ENCODE measurements at regions not wholly inside any gene's neighbourhood (a gene's known extent, or its start where the extent isn't known, plus 50 kb on each side); places are given as distances from the start of the nearest gene placed in this dataset.
"Not testable (repeated sequence)": the region's sequence is repeated elsewhere in the genome, so short reads cannot be mapped to it uniquely, and the experiment has no call there.

DNA sequence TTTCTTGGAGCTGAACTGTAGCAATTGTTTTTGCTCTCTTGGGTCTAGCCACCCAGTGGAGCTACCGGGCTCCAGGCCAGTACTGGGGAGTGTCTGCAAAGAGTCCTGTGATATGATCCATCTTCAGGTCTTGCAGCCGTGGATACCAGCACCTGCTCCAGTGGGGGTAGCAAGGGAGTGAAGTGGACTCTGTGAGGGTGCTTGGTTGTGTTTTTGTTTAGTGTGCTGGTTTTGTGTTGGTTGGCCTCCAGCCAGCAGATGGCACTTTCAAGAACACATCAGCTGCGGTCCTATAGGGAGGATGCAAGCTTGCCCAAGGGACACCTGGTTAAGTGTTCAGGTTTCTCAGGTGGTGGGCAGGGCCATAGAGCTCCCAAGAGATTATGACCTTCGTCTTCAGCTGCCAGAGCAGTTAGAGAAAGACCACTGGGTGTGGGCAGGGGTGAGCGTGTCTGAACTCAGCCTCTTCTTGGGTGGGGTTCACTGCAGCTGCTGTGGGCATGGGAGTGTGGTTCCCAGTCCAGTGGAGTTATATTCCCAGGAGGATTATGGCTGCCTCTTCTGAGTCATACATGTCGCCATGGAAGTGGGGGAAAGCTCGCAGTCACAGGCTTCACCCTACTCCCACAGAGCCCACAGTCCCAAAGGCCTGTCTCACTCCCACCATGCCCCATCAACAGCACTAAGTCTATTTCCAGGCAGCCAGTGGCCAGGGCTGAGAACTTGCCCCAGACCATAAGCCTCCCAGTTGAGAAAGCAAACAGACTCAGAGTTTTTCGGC lies 811.6 kb downstream of the GLUD2 start:
- DNase-seq (ENCODE audit: low read depth): no peak

DNA sequence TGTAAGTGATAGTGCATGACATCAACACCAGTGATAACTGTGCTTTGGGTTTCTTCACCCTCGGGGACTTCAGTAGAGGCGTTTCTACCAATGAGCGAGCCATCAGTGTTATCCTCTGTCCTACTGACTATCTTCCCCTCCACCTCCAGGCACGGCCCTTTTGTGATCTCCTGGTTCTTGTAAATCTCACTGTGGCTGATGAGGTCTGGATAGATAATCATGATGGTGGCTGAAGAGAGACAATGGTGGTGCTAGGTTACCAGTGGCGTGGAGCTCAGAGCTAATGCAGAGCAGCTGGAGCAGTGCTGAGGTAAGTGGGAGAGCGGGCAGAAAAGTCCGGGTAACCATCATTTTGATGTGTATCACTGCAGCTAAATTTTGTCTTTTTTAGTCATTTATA lies 816.6 kb downstream of the GLUD2 start:
- no peak for DNase-seq (ENCODE audit: low read depth)

DNA sequence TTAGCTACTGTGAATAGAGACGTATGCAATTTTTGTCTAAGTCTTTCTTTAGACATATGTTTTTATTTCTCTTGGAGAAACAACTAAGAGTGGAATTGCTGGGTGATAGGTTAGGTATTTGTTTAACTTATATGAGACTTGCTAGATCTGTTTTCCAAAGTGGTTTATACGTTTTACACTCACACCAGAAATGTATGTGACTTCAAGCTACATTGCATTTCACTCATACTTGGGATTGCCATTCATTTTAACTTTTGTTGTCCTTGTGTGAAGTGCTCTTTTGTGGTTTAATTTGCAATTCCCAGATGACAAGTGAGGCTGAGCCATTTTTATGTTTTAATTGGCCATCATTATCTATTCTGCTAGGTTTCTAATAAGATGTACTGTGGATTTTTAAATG lies 817.2 kb downstream of the GLUD2 start:
- no peak for DNase-seq (ENCODE audit: low read depth)

DNA sequence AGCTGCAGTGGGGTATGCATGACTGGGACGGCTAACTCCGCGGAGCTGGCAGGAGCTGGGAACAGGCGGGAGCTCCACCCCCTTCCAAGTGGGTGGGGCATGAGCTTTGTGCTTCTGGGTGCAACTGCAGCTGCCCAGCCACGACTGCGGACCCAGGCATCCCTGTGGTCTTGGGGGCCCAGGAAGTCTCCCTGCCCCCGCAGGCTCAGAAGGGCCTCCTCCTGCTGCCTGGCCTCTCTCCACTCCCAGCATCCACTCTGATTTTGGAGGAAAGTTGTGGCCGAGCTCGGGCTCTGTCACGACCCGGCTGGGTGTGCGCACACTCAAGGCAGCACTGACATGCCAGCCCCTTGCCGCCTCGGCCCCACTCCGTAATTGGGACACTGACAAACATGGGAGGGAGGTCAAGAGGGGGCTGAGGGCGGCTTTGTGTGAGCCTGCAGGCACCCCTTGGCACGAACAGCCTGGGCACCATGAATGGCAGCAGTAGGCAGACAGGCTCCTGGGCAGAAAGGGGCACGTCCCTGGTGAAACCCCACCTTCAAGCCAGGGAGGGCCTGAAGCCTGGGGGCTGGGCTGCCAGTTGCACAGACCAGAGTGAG lies 822.6 kb downstream of the GLUD2 start:
- no peak for DNase-seq (ENCODE audit: low read depth)

DNA sequence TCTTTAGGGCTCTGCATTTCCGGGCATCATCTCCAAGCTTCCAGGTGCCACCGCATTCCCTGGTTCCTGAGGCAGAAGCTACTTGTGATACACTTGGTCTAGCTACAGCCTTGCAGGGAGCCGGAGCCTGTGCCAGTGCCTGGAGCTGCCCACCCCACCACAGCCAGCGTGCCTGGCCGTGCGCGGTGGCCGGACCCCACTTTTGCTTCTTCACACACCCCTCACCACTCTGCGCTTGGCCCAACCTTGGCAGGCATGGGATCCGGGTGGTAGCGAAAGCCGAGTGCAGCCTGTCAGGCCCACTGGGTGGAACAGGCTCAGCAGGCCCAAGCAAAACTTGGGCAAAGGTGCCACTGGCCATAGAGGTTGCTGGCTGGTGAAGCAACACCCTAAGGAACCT lies 823.7 kb downstream of the GLUD2 start:
- no peak for DNase-seq (ENCODE audit: low read depth)

DNA sequence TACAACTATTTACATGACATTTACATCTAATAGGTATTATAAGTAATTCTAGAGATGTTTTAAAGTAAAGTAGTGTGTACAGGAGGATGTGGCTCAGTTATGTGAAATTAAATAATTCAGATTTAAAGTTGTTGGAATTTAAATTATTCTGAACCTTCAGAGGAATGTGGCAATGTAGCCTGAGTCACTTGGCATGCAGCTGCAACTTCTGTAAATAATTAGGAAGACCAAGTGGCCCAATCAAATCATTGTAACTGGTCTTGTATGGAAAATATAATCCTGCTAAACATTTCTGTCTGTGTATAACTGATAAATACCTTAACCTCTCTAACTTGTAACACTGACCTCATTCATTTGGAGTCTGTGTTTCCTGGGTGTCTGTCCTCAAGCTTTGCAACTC lies 828.9 kb downstream of the GLUD2 start:
- peak; percentile 77 for DNase-seq (ENCODE audit: low read depth)

DNA sequence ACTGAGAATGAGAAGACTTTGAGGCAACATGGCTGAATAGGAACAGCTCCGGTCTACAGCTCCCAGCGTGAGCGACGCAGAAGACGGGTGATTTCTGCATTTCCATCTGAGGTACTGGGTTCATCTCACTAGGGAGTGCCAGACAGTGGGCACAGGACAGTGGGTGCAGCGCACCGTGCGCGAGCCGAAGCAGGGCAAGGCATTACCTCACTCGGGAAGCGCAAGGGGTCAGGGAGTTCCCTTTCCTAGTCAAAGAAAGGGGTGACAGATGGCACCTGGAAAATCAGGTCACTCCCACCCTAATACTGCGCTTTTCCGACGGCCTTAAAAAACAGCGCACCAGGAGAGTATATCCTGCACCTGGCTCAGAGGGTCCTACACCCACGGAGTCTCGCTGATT lies 829.9 kb downstream of the GLUD2 start:
- not testable (repeated sequence) for DNase-seq (ENCODE audit: low read depth)

DNA sequence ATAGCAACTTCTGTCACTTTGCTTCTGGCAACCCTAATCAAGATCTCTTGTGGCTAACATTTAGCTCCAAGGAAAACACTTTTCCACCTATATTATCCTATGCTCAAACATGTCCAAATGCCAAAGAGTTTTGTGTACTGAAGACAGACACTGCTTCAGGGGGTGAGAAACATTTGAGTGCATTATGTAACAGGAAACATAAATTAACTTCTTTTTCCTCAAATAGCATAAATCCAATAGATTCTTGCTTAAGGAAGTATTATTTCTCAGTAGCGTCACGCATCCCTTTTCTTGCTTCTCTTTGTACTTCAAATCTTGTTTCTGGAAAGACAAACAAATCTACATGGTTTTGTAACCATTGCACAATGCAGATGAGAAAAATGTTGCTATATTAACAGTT lies 839.1 kb downstream of the GLUD2 start:
- no peak for DNase-seq (ENCODE audit: low read depth)

DNA sequence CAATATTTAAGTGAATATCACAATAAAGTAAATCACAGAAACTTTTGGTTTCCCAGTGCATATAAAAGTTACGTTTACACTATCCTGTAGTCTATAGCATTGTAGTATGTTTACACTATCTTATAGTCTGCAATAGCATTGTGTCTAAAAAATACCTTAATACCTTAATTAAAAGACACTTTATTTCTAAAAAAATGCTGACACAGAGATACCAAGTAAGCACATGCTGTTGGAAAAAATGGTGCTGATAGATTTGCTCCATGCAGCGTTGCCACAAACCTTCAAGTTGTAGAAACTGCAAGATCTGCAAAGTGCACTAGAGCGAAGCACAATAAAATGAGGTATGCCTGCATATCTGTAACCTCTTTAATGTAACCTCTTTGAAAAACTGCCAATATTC lies 847.3 kb downstream of the GLUD2 start:
- DNase-seq (ENCODE audit: low read depth): no peak

DNA sequence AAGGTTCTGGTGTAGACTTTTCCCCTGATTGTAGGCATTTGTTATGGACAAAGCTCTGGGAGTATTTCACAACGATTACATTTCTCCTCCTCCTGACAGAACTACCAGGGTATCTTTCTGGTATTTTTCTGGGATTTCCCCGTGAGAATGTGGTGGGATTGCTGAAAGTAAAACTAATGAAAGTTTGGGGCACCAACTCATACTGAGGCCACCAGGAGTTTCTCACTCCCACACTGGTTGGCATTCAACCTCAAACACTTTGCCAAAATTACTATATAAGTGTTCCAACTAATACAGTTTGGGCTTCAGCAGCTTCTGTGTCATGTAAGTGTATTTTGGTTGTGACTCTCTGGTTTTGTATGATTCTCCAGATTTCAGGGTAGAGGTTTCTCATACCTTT lies 855.1 kb downstream of the GLUD2 start:
- no peak for DNase-seq (ENCODE audit: low read depth)

DNA sequence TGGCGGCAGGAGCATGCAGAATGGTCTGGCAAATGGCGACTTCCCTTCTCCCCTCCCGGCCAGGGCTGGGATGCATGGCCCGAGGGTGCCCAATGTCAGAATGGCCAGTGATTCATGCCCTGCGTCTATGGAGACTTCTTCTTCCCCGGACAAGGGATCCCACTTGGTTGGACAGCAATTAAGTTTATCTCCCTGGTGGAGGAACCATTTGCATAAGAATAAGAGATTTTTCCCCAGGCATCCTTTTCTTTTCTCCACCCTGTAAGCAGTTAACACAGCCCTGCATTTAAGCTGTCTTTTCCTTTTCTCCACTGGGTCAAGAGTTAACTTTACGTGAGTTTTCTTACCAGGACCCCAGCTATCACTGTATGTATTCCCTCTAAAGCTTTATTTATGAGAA lies 856.6 kb downstream of the GLUD2 start:
- no peak for DNase-seq (ENCODE audit: low read depth)

DNA sequence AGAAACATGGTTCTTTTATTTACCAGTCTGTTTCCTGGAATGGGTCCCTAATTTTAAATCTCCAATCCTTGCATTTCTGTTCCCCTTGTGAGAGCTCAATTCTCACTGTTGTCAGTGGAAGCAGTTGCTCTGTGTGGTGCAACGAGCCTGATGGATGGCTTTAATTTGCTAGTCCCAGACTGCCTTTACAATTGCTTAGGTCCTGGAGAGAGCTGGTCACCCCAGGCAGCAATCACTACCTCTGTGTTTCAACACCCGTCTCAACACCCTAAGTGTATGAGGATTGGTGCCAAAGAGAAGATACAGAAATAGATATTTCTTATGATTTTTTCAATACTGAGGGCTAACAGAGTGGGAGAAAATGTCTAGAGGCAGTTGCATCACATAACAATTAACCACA lies 873.8 kb downstream of the GLUD2 start:
- no peak for DNase-seq (ENCODE audit: low read depth)

DNA sequence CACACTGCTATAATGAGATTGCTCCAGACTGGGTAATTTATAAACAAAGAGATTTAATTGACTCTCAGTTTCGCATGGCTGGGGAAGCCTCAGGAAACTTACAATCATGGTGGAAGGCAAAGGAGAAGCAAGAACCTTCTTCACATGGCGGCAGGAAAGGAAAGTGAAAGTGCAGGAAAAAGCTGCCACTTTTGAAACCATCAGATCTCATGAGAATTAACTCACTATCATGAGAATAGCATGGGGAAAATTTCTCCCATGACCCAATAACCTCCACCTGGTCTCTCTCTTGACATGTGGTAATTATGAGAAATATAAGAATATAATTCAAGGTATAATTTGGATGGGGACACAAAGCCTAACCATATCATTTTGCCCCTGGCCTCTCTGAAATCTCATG lies 884.2 kb downstream of the GLUD2 start:
- no peak for DNase-seq (ENCODE audit: low read depth)

DNA sequence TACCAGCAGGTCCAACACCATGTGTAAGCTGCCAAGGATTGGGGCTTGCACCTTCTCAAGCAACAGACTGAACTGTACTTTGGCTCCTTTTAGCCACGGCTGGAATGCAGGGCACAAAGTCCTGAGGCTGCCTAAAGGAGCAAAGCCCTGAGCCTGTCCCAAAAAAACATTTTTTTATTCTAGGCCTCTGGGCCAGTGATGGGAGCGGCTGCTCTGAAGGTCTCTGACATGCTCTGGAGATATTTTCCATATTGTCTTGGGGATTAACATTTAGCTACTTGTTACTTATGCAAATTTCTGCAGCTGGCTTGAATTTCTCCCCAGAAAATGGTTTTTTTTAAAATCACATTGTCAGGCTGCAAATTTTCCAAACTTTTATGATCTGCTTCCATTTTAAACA lies 885.3 kb downstream of the GLUD2 start:
- no peak for DNase-seq (ENCODE audit: low read depth)

DNA sequence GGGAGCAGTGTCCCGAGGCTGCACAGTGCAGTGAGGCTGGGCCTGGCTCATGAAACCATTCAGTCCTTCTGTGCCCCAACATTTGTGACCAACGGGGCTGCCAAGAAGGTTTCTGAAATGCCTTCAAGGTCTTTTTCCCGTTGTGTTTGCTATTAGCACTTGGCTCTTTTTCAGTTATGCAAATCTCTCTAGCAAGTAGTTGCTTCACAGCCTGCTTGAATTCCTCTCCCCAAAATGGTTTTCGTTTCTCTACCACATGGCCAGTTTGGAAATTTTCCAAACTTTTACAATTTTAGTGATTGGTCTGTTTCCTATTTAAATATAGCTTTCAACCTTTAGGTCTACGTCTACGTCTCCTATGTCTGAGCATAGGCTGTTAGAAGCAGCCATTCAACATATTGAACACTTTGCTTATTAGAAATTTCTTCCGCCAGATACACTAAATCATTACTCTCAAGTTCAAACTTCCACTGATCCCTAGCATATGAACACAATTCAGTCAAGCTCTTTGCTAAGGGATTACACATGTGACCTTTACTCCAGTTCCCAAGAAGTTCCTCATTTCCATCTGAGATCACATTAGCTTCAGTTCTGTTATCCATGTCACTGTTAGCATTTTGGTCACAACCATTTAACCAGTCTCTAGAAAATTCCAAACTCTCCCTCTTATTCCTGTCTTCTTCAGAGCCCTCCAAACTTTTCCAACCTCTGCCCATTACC lies 901.8 kb downstream of the GLUD2 start:
- no peak for DNase-seq (ENCODE audit: low read depth)

DNA sequence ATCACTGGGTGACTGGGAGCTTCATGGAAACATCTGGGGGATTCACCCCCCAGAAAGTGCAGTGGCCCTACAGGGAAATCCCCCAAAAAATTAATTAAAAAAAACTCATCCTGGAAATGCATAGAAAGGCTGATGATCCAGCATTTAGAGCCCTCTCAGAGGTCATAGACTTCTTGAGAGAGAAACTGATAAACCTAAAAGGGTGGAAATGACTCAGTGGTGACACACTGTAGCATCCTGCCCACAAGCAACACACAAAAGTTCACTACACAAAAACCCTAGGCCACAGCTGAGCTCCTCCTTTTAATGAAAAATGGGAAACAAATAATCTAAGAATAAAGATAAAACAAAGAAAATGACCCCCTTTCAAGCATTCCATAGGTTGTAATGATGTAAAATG lies 911.5 kb downstream of the GLUD2 start:
- peak; percentile 1 for DNase-seq (ENCODE audit: low read depth)

DNA sequence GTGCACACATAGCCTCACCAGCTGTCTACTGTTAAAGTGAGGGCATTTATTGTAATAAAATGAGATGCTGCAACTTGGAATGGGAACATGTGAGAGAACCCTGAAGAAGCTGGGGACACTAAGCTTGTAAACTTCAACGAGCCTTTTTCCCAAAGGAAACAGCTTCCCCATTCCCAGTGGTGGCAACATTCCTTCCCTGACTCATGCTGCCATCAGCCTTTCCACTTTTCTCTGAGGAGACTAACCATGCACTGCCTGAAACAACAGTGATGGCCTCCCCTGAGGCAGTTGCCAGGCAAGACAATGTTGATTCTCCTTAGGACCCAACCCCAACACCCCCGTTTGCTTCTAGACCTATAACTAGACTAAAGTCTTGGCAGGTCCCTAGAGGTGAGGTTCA lies 928.3 kb downstream of the GLUD2 start:
- no peak for DNase-seq (ENCODE audit: low read depth)

DNA sequence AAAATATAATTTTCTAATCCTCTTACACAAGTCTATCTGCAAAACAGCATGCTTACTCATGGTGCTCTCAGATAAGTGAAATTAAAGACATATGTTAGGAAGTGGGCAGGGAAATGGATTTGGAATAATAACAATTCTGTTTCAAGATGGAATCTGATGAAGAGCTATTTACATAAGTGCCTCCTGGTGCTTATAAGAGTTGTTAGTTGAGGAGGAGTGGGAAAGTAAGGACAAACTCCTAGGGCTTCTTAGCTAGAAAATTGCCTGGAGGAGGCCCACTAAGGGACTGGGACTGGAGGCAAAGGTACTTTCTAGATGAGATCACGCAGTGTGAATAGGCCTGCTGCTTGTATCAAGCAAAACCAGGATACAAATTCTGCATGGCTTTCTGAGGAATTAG lies 939.8 kb downstream of the GLUD2 start:
- DNase-seq (ENCODE audit: low read depth): no peak

DNA sequence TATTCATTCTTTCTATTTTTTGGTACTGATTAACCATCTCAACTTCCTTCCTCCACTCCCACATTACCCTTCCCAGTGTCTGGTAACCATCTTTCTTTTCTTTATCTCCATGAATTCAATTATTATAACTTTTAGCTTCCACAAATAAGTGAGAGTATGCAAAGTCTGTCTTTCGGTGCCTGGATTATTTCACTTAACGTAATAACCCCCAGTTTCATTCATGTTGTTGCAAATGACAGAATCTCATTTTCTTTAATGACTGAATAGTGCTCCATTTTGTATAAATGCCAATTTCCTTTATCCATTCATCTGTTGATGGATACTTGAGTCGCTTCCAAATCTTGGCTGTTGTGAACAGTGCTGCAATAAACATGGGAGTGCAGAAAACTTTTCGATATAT lies 940.4 kb downstream of the GLUD2 start:
- DNase-seq (ENCODE audit: low read depth): no peak

DNA sequence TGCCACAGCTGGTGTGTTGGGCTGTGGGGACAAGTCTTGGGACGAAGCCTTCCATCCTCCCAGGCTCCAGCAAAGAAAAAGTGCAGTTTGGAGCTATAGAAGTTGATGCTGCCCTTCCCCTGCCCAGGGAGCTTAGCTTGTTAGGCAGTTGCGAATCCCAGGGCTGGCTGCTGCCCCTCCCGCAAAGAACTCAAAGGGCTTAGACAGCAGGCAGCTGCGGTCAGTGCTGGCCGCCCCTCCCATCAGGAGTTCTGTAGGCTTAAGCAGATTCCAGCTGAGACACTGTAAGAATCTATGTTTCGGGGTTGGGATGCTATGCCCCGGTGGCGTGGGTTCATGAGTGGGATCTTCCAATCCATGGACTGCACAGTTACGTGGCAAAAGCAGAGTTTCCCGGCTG lies 956.7 kb downstream of the GLUD2 start:
- DNase-seq (ENCODE audit: low read depth): no peak

DNA sequence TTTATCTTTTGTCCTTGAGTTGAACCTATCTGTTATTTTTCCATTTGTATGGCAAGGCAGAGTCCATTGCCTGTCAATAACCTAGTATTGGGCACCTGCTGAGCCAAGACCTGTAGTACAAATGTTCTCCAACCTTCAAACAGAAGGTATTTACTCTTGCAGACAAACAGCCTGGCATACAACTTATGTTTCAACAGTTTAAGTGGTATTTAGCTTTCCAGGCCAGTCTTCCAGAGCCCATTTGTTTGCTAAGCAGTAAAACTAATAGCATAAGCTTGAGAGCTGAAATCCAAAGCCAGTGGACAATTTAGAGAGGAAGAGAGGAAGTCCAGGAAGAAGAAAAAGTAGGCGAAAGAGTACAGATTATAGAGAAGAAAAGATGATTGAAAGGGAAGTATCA lies 979.3 kb downstream of the GLUD2 start:
- DNase-seq (ENCODE audit: low read depth): no peak

DNA sequence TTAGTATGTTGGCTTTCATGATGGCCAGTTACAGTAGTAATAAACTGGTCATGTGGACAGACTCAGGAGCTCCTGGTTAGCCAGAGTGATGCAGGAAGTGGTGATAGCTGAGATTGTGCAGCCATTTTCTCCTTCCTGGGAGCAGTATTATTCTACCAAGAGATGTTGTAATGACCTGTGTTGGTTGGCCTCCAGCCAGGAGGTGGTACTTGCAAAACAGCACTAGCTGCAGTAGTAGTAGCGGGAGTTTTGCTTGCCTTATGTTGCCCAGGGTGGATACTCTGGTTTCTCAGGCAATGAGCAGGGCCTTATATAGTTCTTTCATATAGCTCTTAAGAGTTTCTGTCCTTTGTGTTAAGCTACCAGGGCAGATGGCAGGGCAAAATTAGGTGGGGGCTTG lies 998.8 kb downstream of the GLUD2 start:
- DNase-seq (ENCODE audit: low read depth): no peak

DNA sequence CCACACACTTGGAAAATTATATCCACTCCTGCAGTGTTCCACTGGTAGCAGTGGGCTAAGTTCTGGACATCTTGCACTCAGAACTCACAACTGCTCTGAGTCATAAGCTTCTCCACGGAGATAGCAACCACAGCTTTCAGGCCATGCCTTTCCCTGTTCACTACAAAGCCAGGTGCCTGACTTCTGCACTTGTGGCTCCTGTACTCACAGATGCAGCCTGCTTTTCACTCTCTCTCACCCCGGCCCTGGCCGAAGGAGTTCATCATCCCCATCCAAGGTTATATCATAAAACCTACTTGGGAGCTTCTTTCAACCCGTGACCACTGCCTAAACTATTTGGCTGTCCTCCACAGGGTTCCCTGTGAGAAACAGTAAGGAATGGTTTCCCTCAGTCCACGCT lies 999.4 kb downstream of the GLUD2 start:
- no peak for DNase-seq (ENCODE audit: low read depth)
